ENCODE measurements at regions not wholly inside any gene's neighbourhood (a gene's known extent, or its start where the extent isn't known, plus 50 kb on each side); places are given as distances from the start of the nearest gene placed in this dataset.

GRCh38 chr10:112883360-112884178 lies 66.5 kb upstream of the TCF7L2 start (continued):
- TF ChIP-seq, protein P1, sequence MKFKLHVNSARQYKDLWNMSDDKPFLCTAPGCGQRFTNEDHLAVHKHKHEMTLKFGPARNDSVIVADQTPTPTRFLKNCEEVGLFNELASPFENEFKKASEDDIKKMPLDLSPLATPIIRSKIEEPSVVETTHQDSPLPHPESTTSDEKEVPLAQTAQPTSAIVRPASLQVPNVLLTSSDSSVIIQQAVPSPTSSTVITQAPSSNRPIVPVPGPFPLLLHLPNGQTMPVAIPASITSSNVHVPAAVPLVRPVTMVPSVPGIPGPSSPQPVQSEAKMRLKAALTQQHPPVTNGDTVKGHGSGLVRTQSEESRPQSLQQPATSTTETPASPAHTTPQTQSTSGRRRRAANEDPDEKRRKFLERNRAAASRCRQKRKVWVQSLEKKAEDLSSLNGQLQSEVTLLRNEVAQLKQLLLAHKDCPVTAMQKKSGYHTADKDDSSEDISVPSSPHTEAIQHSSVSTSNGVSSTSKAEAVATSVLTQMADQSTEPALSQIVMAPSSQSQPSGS (IDR thresholded peaks at IDR 0.05; ENCODE audit: low read length), result no peak
